Upper lobe of right lung (tissue), 1 donor: ENCODE measurements at regions not wholly inside any gene's neighbourhood (a gene's known extent, or its start where the extent isn't known, plus 50 kb on each side); places are given as distances from the start of the nearest gene placed in this dataset.

Experiments
- ATAC-seq: fragments of 200-7000 bp; cut with Tn5 transposase; one replicate; pipeline ENCODE4 v1.9.1; 2020; ENCODE audit warnings: mild to moderate bottlenecking, moderate library complexity
- DNase-seq: peaks from one replicate; pipeline ENCODE4 v3.0.0-alpha.2; 2020
- H3K27ac ChIP-seq: fragments of 200-600 bp; one replicate; pipeline ENCODE4 v1.8.0; 2022
- H3K27me3 ChIP-seq: fragments of 200-600 bp; one replicate; pipeline ENCODE4 v1.8.0; 2022; ENCODE audit warnings: mild to moderate bottlenecking
- H3K36me3 ChIP-seq: fragments of 200-600 bp; one replicate; pipeline ENCODE4 v1.8.0; 2022
- H3K4me1 ChIP-seq: fragments of 200-600 bp; one replicate; pipeline ENCODE4 v1.8.0; 2022
- H3K4me3 ChIP-seq: fragments of 200-600 bp; one replicate; pipeline ENCODE4 v1.8.0; 2022; ENCODE audit warnings: mild to moderate bottlenecking
- H3K9me3 ChIP-seq: fragments of 200-600 bp; one replicate; pipeline ENCODE4 v1.8.0; 2022
- CTCF ChIP-seq: fragments of 200-600 bp; IDR thresholded peaks from one replicate; pipeline ENCODE4 v1.8.0; 2022; ENCODE audit warnings: antibody characterized with exemption
- intact Hi-C: fragments of 100-400 bp; cut with DNase I; formaldehyde crosslinking; loops from one replicate; pipeline ENCODE4 v1.11.0; 2022
- donor health status: DM: no; HTN: yes; CAD: no; lungs with severe emphysema.

- Histone ChIP-seq H3K36me3 (no peaks in the 10 kb centered on the region), H3K27me3 (no peaks in the 10 kb centered on the region), H3K4me1 (no peaks in the 10 kb centered on the region), H3K27ac (no peak overlapping the region), H3K4me3 (no peak overlapping the region), H3K9me3 (no peaks in the 10 kb centered on the region)
- DNase-seq (no peak), ATAC-seq (no peak)
- no peak for TF ChIP-seq CTCF
- intact Hi-C loops, result no loop called here
Measured at GRCh38 chr22:49228431-49229037, 599.1 kb downstream of the BRD1 start.

- intact Hi-C loops, result no loop called here
- DNase-seq (no peak), ATAC-seq (no peak)
- H3K9me3 ChIP-seq, result no peaks in the 10 kb centered on the region
- H3K27ac ChIP-seq, result no peak overlapping the region
- H3K27me3 ChIP-seq, result no peaks in the 10 kb centered on the region
- no peak for TF ChIP-seq CTCF
- no peaks in the 10 kb centered on the region for H3K36me3 ChIP-seq
- no peak overlapping the region for H3K4me3 ChIP-seq
- H3K4me1 ChIP-seq, result no peaks in the 10 kb centered on the region
Measured at GRCh38 chr22:49227670-49228069, 600.0 kb downstream of the BRD1 start.

- Histone ChIP-seq H3K36me3 (no peaks in the 10 kb centered on the region), H3K4me1 (no peaks in the 10 kb centered on the region), H3K27ac (no peak overlapping the region), H3K9me3 (no peaks in the 10 kb centered on the region), H3K27me3 (no peaks in the 10 kb centered on the region), H3K4me3 (no peak overlapping the region)
- ATAC-seq, result no peak
- no peak for DNase-seq
- no peak for TF ChIP-seq CTCF
- intact Hi-C loops, result no loop called here
Measured at GRCh38 chr22:49226096-49226495, 601.6 kb downstream of the BRD1 start.

- intact Hi-C loops, result no loop called here
Measured at GRCh38 chr22:49224243-49224642, 603.4 kb downstream of the BRD1 start.

GRCh38 chr22:49218142-49218541, 609.5 kb downstream of the BRD1 start:
- intact Hi-C loops, result no loop called here
- H3K4me1 ChIP-seq, result no peaks in the 10 kb centered on the region
- no peak for TF ChIP-seq CTCF
- no peaks in the 10 kb centered on the region for H3K9me3 ChIP-seq
- ATAC-seq (no peak), DNase-seq (no peak)
- H3K36me3 ChIP-seq, result no peaks in the 10 kb centered on the region
- H3K4me3 ChIP-seq, result no peak overlapping the region
- no peak overlapping the region for H3K27ac ChIP-seq
- H3K27me3 ChIP-seq, result no peaks in the 10 kb centered on the region

More at GRCh38 chr22:49224243-49224642, 603.4 kb downstream of the BRD1 start:
- no peaks in the 10 kb centered on the region for H3K4me1 ChIP-seq
- no peak overlapping the region for H3K4me3 ChIP-seq
- DNase-seq (no peak), ATAC-seq (no peak)
- H3K36me3 ChIP-seq, result no peaks in the 10 kb centered on the region
- H3K9me3 ChIP-seq, result no peaks in the 10 kb centered on the region
- no peak overlapping the region for H3K27ac ChIP-seq
- H3K27me3 ChIP-seq, result no peaks in the 10 kb centered on the region
- TF ChIP-seq CTCF, result no peak

- no peaks in the 10 kb centered on the region for H3K27me3 ChIP-seq
- no peak for ATAC-seq
- no peak overlapping the region for H3K4me3 ChIP-seq
- intact Hi-C loops, result no loop called here
- no peak overlapping the region for H3K27ac ChIP-seq
- DNase-seq, result peak; percentile 31
- H3K4me1 ChIP-seq, result no peaks in the 10 kb centered on the region
- no peak for TF ChIP-seq CTCF
- no peaks in the 10 kb centered on the region for H3K9me3 ChIP-seq
- H3K36me3 ChIP-seq, result no peaks in the 10 kb centered on the region
Measured at GRCh38 chr22:49216579-49216978, 611.1 kb downstream of the BRD1 start.
